ENCODE measurements at regions not wholly inside any gene's neighbourhood (a gene's known extent, or its start where the extent isn't known, plus 50 kb on each side); places are given as distances from the start of the nearest gene placed in this dataset.
"Not testable (repeated sequence)": the region's sequence is repeated elsewhere in the genome, so short reads cannot be mapped to it uniquely, and the experiment has no call there.

- TF ChIP-seq, protein P1, sequence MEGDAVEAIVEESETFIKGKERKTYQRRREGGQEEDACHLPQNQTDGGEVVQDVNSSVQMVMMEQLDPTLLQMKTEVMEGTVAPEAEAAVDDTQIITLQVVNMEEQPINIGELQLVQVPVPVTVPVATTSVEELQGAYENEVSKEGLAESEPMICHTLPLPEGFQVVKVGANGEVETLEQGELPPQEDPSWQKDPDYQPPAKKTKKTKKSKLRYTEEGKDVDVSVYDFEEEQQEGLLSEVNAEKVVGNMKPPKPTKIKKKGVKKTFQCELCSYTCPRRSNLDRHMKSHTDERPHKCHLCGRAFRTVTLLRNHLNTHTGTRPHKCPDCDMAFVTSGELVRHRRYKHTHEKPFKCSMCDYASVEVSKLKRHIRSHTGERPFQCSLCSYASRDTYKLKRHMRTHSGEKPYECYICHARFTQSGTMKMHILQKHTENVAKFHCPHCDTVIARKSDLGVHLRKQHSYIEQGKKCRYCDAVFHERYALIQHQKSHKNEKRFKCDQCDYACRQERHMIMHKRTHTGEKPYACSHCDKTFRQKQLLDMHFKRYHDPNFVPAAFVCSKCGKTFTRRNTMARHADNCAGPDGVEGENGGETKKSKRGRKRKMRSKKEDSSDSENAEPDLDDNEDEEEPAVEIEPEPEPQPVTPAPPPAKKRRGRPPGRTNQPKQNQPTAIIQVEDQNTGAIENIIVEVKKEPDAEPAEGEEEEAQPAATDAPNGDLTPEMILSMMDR (conservative IDR thresholded peaks at IDR 0.05) = no peak
- Mint-ChIP-seq H3K4me1 (ENCODE audit: unreplicated experiment) (no peaks in the 10 kb centered on the region), H3K27ac (no peak overlapping the region), H3K27me3 (no peaks in the 10 kb centered on the region), H3K36me3 (no peaks in the 10 kb centered on the region), H3K9me3 (peaks cover 6% of the 10 kb centered on the region), H3K4me3 (no peak overlapping the region)
- no peak for DNase-seq (ENCODE audit: extremely low spot score, unreplicated experiment)
Observed at GRCh38 chr13:54492995-54493394, 1464.4 kb downstream of the OLFM4 start.

DNA sequence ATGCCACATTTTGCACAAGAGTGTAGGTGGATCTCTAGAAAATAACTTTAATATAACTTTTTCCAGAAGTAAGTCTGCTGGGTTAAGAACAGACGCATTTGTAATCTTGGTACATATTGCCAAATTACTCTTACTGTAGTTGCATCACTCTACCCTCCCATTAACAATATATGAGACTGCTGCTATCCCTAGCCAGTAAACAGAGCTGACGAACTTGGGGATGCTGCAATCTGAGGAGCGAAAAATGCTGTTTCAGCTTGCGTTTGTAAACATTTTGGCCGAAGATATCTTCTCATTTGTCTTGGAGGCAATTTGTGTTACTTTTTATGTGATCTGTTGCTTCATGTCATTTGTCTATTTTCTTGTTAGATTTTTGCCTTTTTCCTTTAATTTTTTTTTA, 1482.8 kb downstream of the OLFM4 start:
- H3K9me3 Mint-ChIP-seq = peaks cover 5% of the 10 kb centered on the region
- no peak for DNase-seq (ENCODE audit: extremely low spot score, unreplicated experiment)
- H3K4me3 Mint-ChIP-seq = no peak overlapping the region
- no peaks in the 10 kb centered on the region for H3K36me3 Mint-ChIP-seq
- TF ChIP-seq, protein P1 (conservative IDR thresholded peaks at IDR 0.05) = no peak
- H3K27me3 Mint-ChIP-seq = no peaks in the 10 kb centered on the region
- H3K27ac Mint-ChIP-seq = no peak overlapping the region
- no peaks in the 10 kb centered on the region for H3K4me1 Mint-ChIP-seq (ENCODE audit: unreplicated experiment)

- TF ChIP-seq, protein P1 (conservative IDR thresholded peaks at IDR 0.05) = no peak
- Mint-ChIP-seq H3K4me1 (ENCODE audit: unreplicated experiment) (no peaks in the 10 kb centered on the region), H3K27me3 (no peaks in the 10 kb centered on the region), H3K36me3 (no peaks in the 10 kb centered on the region), H3K27ac (no peak overlapping the region), H3K4me3 (no peak overlapping the region), H3K9me3 (peaks cover 5% of the 10 kb centered on the region)
- no peak for DNase-seq (ENCODE audit: extremely low spot score, unreplicated experiment)
Observed at GRCh38 chr13:54513254-54513653, 1484.6 kb downstream of the OLFM4 start.

DNA sequence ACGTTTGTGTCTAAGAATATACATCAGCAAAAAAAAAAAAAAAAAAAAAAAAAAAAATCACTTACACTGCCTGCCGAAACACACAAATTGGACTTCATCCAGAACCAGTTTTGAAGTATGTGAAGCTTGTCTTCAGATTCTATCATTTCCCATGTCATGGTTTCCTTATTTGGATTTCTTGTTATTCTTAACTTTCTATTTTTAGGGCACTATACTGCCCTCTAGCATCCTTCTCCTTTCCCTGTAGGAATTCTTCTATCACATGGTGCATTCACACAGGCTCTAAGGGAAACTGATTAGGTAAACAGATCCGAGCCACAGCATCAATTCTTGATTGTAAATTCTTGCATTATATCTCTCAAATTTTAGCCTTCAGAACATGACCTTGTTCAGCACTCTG, 1507.5 kb downstream of the OLFM4 start:
- H3K27ac Mint-ChIP-seq = no peak overlapping the region
- no peaks in the 10 kb centered on the region for H3K27me3 Mint-ChIP-seq
- H3K4me3 Mint-ChIP-seq = no peak overlapping the region
- no peaks in the 10 kb centered on the region for H3K9me3 Mint-ChIP-seq
- H3K4me1 Mint-ChIP-seq (ENCODE audit: unreplicated experiment) = no peaks in the 10 kb centered on the region
- DNase-seq (ENCODE audit: extremely low spot score, unreplicated experiment) = no peak
- TF ChIP-seq, protein P1 (conservative IDR thresholded peaks at IDR 0.05) = peak; percentile 35
- no peaks in the 10 kb centered on the region for H3K36me3 Mint-ChIP-seq

GRCh38 chr13:54563286-54563685, 1534.7 kb downstream of the OLFM4 start:
- Mint-ChIP-seq H3K27ac (no peak overlapping the region), H3K36me3 (no peaks in the 10 kb centered on the region), H3K4me1 (ENCODE audit: unreplicated experiment) (no peaks in the 10 kb centered on the region), H3K4me3 (no peak overlapping the region), H3K27me3 (no peaks in the 10 kb centered on the region), H3K9me3 (no peaks in the 10 kb centered on the region)
- TF ChIP-seq, protein P1 (conservative IDR thresholded peaks at IDR 0.05) = no peak
- no peak for DNase-seq (ENCODE audit: extremely low spot score, unreplicated experiment)

GRCh38 chr13:54572037-54572436, 1543.4 kb downstream of the OLFM4 start:
- not testable (repeated sequence) for H3K9me3 Mint-ChIP-seq; H3K27me3 Mint-ChIP-seq; H3K4me1 Mint-ChIP-seq (ENCODE audit: unreplicated experiment); H3K36me3 Mint-ChIP-seq; DNase-seq (ENCODE audit: extremely low spot score, unreplicated experiment)
- Mint-ChIP-seq H3K4me3 (peak overlapping the region; percentile 90), H3K27ac (peak overlapping the region; percentile 94)

All from type B pancreatic cell (in vitro differentiated cells).